Activated CD8-positive, alpha-beta T cell treated with anti-CD3 and anti-CD28 coated beads for 36 hours (primary cell): ENCODE measurements at regions not wholly inside any gene's neighbourhood (a gene's known extent, or its start where the extent isn't known, plus 50 kb on each side); places are given as distances from the start of the nearest gene placed in this dataset.

Experiments
- ATAC-seq: fragments of 200-7000 bp; cut with Tn5 transposase; one replicate; pipeline ENCODE4 v1.10.0; 2021; ENCODE audit warnings: mild to moderate bottlenecking, moderate library complexity
- CTCF ChIA-PET: fragments of 350-600 bp; sonication (Branson Sonifier 250); formaldehyde crosslinking; loops from one replicate; lab custom pipeline; 2021; ENCODE audit warnings: antibody characterized with exemption; lab: Charles Lee
- POLR2A ChIA-PET: fragments of 350-600 bp; sonication (Branson Sonifier 250); formaldehyde crosslinking; loops from one replicate; lab custom pipeline; 2021; ENCODE audit warnings: antibody characterized with exemption; lab: Charles Lee
- DNase-seq: peaks from one replicate; pipeline ENCODE4 v3.0.0-alpha.2; 2020
- H3K27ac Mint-ChIP-seq: one replicate; pipeline ENCODE4 v1.8.0; 2021; ENCODE audit warnings: mild to moderate bottlenecking, mixed read lengths
- H3K27me3 Mint-ChIP-seq: one replicate; pipeline ENCODE4 v1.8.0; 2021; ENCODE audit warnings: mixed read lengths
- H3K36me3 Mint-ChIP-seq: one replicate; pipeline ENCODE4 v1.8.0; 2021; ENCODE audit warnings: low read depth, mixed read lengths
- H3K4me1 Mint-ChIP-seq: one replicate; pipeline ENCODE4 v1.8.0; 2021; ENCODE audit warnings: low read depth, mixed read lengths
- H3K4me3 Mint-ChIP-seq: one replicate; pipeline ENCODE4 v1.8.0; 2021; ENCODE audit warnings: mild to moderate bottlenecking, moderate library complexity, mixed read lengths
- H3K9me3 Mint-ChIP-seq: one replicate; pipeline ENCODE4 v1.8.0; 2021; ENCODE audit warnings: mixed read lengths
- intact Hi-C: fragments of 100-400 bp; cut with micrococcal nuclease; formaldehyde crosslinking; loops from one replicate; pipeline ENCODE4 v1.10.0; 2022
- TF ChIP-seq, protein P1 (sequence below): fragments of 200-600 bp; IDR thresholded peaks from one replicate; pipeline ENCODE4 v1.8.0; 2022; ENCODE audit warnings: antibody characterized with exemption, mild to moderate bottlenecking

DNA sequence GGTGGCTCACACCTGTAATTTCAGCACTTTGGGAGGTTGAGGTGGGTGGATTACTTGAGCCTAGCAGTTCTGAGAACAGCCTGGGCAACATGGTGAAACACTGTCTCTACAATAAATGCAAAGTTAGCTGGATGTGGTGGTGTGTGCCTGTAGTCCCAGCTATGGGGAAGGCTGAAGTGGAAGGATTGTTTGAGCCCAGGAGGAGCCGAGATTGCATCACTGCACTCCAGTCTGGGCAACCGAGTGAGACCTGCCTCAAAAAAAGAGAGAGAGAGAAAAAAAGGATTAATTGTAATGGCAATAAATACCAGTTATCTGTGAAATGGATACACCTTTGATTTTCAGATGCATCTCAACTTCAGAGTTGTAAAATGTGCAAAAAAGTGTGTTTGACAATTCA, 58.8 kb downstream of the SPRY1 start:
- DNase-seq (no peak), ATAC-seq (no peak)
- POLR2A ChIA-PET = interaction anchor here (1.0 kb wide), 1 partner anchor 49 kb away, joined by 3 read pairs; no protein-coding TSS in a partner anchor
- CTCF ChIA-PET = interaction anchor here (1.6 to 1.8 kb wide), 2 partner anchors 23 to 49 kb away, joined by 4 to 6 read pairs; no protein-coding TSS in a partner anchor
- no peaks in the 10 kb centered on the region for H3K36me3 Mint-ChIP-seq
- no peak overlapping the region for H3K27ac Mint-ChIP-seq
- H3K4me1 Mint-ChIP-seq = peaks cover 26% of the 10 kb centered on the region
- intact Hi-C loops = no loop called here
- TF ChIP-seq, protein P1, sequence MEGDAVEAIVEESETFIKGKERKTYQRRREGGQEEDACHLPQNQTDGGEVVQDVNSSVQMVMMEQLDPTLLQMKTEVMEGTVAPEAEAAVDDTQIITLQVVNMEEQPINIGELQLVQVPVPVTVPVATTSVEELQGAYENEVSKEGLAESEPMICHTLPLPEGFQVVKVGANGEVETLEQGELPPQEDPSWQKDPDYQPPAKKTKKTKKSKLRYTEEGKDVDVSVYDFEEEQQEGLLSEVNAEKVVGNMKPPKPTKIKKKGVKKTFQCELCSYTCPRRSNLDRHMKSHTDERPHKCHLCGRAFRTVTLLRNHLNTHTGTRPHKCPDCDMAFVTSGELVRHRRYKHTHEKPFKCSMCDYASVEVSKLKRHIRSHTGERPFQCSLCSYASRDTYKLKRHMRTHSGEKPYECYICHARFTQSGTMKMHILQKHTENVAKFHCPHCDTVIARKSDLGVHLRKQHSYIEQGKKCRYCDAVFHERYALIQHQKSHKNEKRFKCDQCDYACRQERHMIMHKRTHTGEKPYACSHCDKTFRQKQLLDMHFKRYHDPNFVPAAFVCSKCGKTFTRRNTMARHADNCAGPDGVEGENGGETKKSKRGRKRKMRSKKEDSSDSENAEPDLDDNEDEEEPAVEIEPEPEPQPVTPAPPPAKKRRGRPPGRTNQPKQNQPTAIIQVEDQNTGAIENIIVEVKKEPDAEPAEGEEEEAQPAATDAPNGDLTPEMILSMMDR = no peak
- H3K27me3 Mint-ChIP-seq = no peaks in the 10 kb centered on the region
- H3K4me3 Mint-ChIP-seq = no peak overlapping the region
- peaks cover 1% of the 10 kb centered on the region for H3K9me3 Mint-ChIP-seq

DNA sequence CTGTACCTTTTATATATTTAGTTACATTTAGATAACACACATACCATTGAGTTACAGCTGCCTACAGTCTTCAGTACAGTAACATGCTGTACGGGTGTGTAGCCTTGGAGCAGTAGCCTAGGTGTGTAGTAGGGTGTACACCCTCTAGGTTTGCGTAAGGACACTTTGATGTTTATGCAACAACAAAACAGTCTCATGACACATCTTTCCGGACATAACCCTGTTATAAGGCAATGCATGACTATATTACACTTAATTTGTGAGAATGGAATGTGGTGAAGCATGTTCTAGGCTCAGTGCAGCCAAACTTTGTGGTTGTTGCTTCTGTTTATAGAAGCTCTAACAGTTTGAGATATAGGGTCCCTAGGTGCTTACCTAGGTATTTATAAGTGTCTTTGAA, 65.4 kb downstream of the SPRY1 start:
- Mint-ChIP-seq H3K27ac (no peak overlapping the region), H3K4me1 (peaks cover 8% of the 10 kb centered on the region), H3K27me3 (peaks cover 2% of the 10 kb centered on the region), H3K9me3 (no peaks in the 10 kb centered on the region), H3K4me3 (no peak overlapping the region), H3K36me3 (no peaks in the 10 kb centered on the region)
- ATAC-seq = no peak
- intact Hi-C loops = no loop called here
- ChIA-PET POLR2A (no interaction called here), CTCF (no interaction called here)
- DNase-seq = no peak
- TF ChIP-seq, protein P1 = no peak

DNA sequence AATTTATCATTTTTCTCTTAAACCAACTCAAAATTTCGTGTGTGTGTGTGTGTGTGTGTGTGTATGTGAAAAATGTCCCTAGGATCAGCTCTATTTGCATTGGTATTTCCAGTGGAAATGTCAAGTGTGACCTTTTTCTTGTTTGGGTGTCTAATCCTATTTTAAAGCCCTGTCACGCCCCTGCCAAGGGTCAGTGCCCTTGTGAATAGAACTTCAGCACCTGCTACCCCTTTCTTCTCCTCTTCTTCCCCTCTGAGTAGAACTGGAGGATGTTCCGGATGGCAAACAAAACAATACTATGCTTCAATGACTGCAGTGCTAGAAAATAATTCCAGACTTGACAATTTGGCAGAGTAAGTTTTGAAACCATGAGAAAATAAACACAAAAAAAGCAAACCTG, 67.3 kb downstream of the SPRY1 start:
- no peak for DNase-seq
- H3K9me3 Mint-ChIP-seq = no peaks in the 10 kb centered on the region
- TF ChIP-seq, protein P1 = no peak
- H3K36me3 Mint-ChIP-seq = no peaks in the 10 kb centered on the region
- POLR2A ChIA-PET = no interaction called here
- CTCF ChIA-PET = no interaction called here
- H3K27me3 Mint-ChIP-seq = peaks cover 2% of the 10 kb centered on the region
- no peak overlapping the region for H3K27ac Mint-ChIP-seq
- no peak overlapping the region for H3K4me3 Mint-ChIP-seq
- no peak for ATAC-seq
- intact Hi-C loops = no loop called here
- H3K4me1 Mint-ChIP-seq = peaks cover 9% of the 10 kb centered on the region

DNA sequence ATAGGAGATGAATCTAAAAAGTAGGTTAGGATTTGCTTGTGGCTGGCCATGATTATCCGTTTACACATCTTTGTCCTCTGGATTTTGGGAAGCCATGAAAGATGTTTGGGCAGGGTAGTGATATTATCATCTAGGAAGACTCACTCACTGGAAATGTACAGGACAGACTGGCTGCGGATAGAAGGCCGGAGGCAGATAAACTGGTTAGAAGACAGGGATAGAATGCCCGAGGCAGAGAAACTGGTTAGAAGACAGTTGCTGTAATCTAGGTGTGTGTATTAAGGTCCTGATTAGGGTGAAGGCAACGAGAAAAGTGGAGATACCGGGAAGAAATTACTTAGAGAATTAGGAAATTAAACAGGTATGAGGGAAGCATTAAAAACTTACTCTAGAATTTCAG, 68.8 kb downstream of the SPRY1 start:
- ATAC-seq (no peak), DNase-seq (no peak)
- CTCF ChIA-PET = no interaction called here
- H3K9me3 Mint-ChIP-seq = no peaks in the 10 kb centered on the region
- H3K27me3 Mint-ChIP-seq = peaks cover 2% of the 10 kb centered on the region
- TF ChIP-seq, protein P1 = no peak
- H3K4me3 Mint-ChIP-seq = no peak overlapping the region
- no peak overlapping the region for H3K27ac Mint-ChIP-seq
- H3K36me3 Mint-ChIP-seq = no peaks in the 10 kb centered on the region
- POLR2A ChIA-PET = no interaction called here
- peaks cover 14% of the 10 kb centered on the region for H3K4me1 Mint-ChIP-seq
- intact Hi-C loops = no loop called here

DNA sequence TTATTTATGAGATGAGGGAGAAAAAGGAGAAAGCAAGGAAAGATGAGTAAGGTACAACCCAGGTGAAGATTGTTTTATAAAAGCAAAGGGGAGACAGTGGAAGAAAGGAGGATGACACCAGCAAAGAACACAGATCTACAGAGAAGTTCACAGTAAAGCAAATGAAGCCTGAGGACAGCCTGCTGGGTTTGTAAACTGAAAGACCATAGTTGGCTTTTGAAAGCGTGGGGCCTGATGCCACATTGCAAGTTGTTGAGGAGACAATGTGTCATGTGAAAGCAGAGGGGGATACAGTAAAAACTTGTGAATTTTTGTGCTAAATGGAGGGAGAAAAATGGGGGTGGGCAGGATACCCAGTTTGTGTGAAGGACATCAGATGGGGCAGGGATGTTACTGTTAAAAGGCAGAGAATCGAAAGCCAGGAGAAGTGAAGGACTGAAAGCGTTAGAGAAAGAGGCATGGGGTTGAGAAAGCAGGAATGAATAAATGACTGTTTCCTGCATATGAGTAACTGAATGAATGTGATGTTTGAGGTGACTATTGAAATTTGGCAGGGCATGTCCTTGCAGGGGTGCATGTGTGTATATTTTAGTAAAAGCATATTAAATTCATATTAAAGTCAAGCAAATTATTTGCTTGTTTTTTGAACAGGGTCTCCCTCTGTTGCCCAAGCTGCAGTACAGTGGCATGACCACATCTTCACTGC, 69.6 kb downstream of the SPRY1 start:
- ATAC-seq (peak; percentile 64), DNase-seq (no peak)
- POLR2A ChIA-PET = no interaction called here
- peaks cover 14% of the 10 kb centered on the region for H3K4me1 Mint-ChIP-seq
- intact Hi-C loops = no loop called here
- H3K36me3 Mint-ChIP-seq = no peaks in the 10 kb centered on the region
- H3K9me3 Mint-ChIP-seq = no peaks in the 10 kb centered on the region
- H3K27ac Mint-ChIP-seq = peak overlapping the region; percentile 64
- TF ChIP-seq, protein P1 = no peak
- CTCF ChIA-PET = no interaction called here
- no peak overlapping the region for H3K4me3 Mint-ChIP-seq
- peaks cover 2% of the 10 kb centered on the region for H3K27me3 Mint-ChIP-seq
